Heart right ventricle (tissue), 16 donors: ENCODE measurements at regions not wholly inside any gene's neighbourhood (a gene's known extent, or its start where the extent isn't known, plus 50 kb on each side); places are given as distances from the start of the nearest gene placed in this dataset.

Experiments used
- ATAC-seq, 8 donors: fragments of 200-7000 bp; cut with Tn5 transposase; one replicate each; pipeline ENCODE4 v1.9.1; 2020; ENCODE audit warnings: mild to moderate bottlenecking in 8 of 8, moderate library complexity in 8 of 8, moderate number of reproducible peaks in 1 of 8
- DNase-seq, 2 donors: peaks; one replicate each; pipeline ENCODE4 v3.0.0-alpha.2; 2020
- H3K27ac ChIP-seq, 10 donors: fragments of 200-600 bp; sonication (generic) in 2 of 10; one replicate each; pipeline versions ENCODE4 v1.5.0 to v1.8.0; 2020 to 2022; ENCODE audit warnings: mild to moderate bottlenecking in 3 of 10
- H3K27me3 ChIP-seq, 7 donors: fragments of 200-600 bp; one replicate each; pipeline ENCODE4 v1.8.0; 2021 to 2022; ENCODE audit warnings: mild to moderate bottlenecking in 2 of 7
- H3K36me3 ChIP-seq, 9 donors: fragments of 200-600 bp; sonication (generic) in 1 of 9; one replicate each; pipeline versions ENCODE4 v1.5.0 to v1.8.0; 2020 to 2022; ENCODE audit warnings: mild to moderate bottlenecking in 2 of 9
- H3K4me1 ChIP-seq, 9 donors: fragments of 200-600 bp; sonication (generic) in 1 of 9; one replicate each; pipeline versions ENCODE4 v1.5.0 to v1.8.0; 2020 to 2022; ENCODE audit warnings: mild to moderate bottlenecking in 4 of 9
- H3K4me3 ChIP-seq, 10 donors: fragments of 200-600 bp; sonication (generic) in 2 of 10; one replicate each; pipeline versions ENCODE4 v1.5.0 to v1.8.0; 2020 to 2022; ENCODE audit warnings: mild to moderate bottlenecking in 7 of 10, moderate library complexity in 2 of 10
- H3K9me3 ChIP-seq, 11 donors: fragments of 200-600 bp in 10 of 11; sonication (generic) in 2 of 11; one replicate each; pipeline versions ENCODE4 v1.5.0 to v1.8.0; 2013 to 2022; ENCODE audit warnings: mild to moderate bottlenecking in 2 of 11, control low read depth in 1 of 11, moderate library complexity in 1 of 11
- WGBS, 2 donors: extraction: QIAGEN DNeasy Blood & Tissue Kit; methylation state at CpG; one replicate each; pipeline ENCODE4 v1.1.7; 2013; ENCODE audit warnings: inconsistent platforms in 1 of 2; 5-methylcytosine and 5-hydroxymethylcytosine counted together
- intact Hi-C, 10 donors: fragments of 100-400 bp; cut with DNase I; formaldehyde crosslinking; loops; one replicate each; pipeline versions ENCODE4 v1.11.1 to v1.14.2; 2022
- TF ChIP-seq, protein P1 (sequence below), 9 donors: fragments of 200-600 bp; sonication (generic) in 2 of 9; IDR thresholded peaks; one replicate each; pipeline versions ENCODE4 v1.5.0 to v1.8.0; 2021 to 2022; ENCODE audit warnings: antibody characterized with exemption in 9 of 9, mild to moderate bottlenecking in 5 of 9, moderate library complexity in 1 of 9
- donor health status: Arrhythmogenic right ventricular cardiomyopathy.
- donor health status: ischemic (EF 13 %, LVEDD 7.1; RV severe dilation, severe dysfunction).
- donor health status: healthy with polysubstance abuse.
- donor health status: DM: no; HTN: yes; CAD: no.
- donor health status: DM: no; HTN: no; CAD: no.
- donor health status: ischemic (EF 25% LVEDD 6.9; RV normal size, moderate dysfunction).
- donor health status: ischemic (EF 25% LVEDD 5.7; RV mildly dilated, moderate dysfunction).
- donor health status: healthy.
- donor health status: DM: yes; HTN: yes; CAD: no.
- donor health status: Ischemic cardiomyopathy.
- donor health status: ischemic (EF 35%, LVEDD 5.7; RV mildly dilated, moderate dysfunction).
- donor health status: nonischemic (EF 11% LVEDD 7.7; RV severe dilation, severe dysfunction).
- donor health status: DM: yes; HTN: yes; CAD: no.
- donor health status: PGD.
- donor health status: ischemic (EF 29% LVEDD 5.4; RV normal size, mild dysfunction).
- donor health status: nonischemic (EF 23%, LVEDD 6.1; RV moderate dilation, normal function).

- Histone ChIP-seq H3K27me3 (peaks cover 0 to 3% (median 0%) of the 10 kb centered on the region in 7 donors), H3K27ac (no peak overlapping the region), H3K36me3 (no peaks in the 10 kb centered on the region), H3K4me1 (no peaks in the 10 kb centered on the region), H3K4me3 (no peak overlapping the region), H3K9me3 (no peaks in the 10 kb centered on the region)
- ATAC-seq, result no peak
- intact Hi-C loops, result no loop called here
- DNase-seq, result no peak
- 89 to 92% methylated on average over 4 of the region's 4 CpGs for whole genome bisulfite sequencing, 2 donors
- TF ChIP-seq, protein P1, sequence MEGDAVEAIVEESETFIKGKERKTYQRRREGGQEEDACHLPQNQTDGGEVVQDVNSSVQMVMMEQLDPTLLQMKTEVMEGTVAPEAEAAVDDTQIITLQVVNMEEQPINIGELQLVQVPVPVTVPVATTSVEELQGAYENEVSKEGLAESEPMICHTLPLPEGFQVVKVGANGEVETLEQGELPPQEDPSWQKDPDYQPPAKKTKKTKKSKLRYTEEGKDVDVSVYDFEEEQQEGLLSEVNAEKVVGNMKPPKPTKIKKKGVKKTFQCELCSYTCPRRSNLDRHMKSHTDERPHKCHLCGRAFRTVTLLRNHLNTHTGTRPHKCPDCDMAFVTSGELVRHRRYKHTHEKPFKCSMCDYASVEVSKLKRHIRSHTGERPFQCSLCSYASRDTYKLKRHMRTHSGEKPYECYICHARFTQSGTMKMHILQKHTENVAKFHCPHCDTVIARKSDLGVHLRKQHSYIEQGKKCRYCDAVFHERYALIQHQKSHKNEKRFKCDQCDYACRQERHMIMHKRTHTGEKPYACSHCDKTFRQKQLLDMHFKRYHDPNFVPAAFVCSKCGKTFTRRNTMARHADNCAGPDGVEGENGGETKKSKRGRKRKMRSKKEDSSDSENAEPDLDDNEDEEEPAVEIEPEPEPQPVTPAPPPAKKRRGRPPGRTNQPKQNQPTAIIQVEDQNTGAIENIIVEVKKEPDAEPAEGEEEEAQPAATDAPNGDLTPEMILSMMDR (IDR thresholded peaks at IDR 0.05), result no peak
These were observed 82.8 kb upstream of the ADO start for GRCh38 chr10:62721687-62722086.

DNA sequence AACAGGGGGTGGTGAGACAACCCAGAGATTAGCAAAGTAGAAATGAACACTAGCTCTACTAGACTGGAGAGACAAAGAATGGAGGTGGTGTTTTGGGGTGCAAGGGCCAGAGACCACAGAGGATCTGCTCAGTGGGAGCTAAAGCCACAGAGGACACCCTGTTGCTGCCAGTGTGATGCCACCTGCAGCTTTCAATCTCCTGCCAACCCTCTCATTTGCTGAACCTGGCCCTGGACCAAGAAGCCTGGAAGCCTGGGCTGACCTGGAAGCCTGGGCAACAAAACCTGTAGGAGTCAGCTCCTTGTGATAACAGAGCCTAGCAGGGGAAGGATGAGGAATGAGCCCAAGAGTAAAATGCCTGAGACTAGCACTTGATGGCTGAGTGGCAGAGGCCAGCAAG, 81.1 kb upstream of the ADO start:
- Histone ChIP-seq H3K9me3 (no peaks in the 10 kb centered on the region), H3K4me1 (peaks cover 0 to 2% (median 0%) of the 10 kb centered on the region in 9 donors), H3K4me3 (no peak overlapping the region), H3K36me3 (no peaks in the 10 kb centered on the region), H3K27ac (no peak overlapping the region), H3K27me3 (peaks cover 0 to 3% (median 0%) of the 10 kb centered on the region in 7 donors)
- ATAC-seq, result no peak
- TF ChIP-seq, protein P1 (IDR thresholded peaks at IDR 0.05), result no peak
- intact Hi-C loops, result no loop called here
- DNase-seq, result no peak

- WGBS, 2 donors, result 92 to 93% methylated on average over 7 of the region's 7 CpGs
- H3K4me1 ChIP-seq, result peaks cover 0 to 8% (median 0%) of the 10 kb centered on the region in 9 donors
- TF ChIP-seq, protein P1 (IDR thresholded peaks at IDR 0.05), result no peak
- no peak for ATAC-seq
- DNase-seq, result no peak
- H3K36me3 ChIP-seq, result no peaks in the 10 kb centered on the region
- H3K4me3 ChIP-seq, result no peak overlapping the region
- peaks cover 0 to 3% (median 0%) of the 10 kb centered on the region in 7 donors for H3K27me3 ChIP-seq
- H3K27ac ChIP-seq, result no peak overlapping the region
- intact Hi-C loops, result no loop called here
- H3K9me3 ChIP-seq, result no peaks in the 10 kb centered on the region
These were observed 80.1 kb upstream of the ADO start for GRCh38 chr10:62724465-62724864.

DNA sequence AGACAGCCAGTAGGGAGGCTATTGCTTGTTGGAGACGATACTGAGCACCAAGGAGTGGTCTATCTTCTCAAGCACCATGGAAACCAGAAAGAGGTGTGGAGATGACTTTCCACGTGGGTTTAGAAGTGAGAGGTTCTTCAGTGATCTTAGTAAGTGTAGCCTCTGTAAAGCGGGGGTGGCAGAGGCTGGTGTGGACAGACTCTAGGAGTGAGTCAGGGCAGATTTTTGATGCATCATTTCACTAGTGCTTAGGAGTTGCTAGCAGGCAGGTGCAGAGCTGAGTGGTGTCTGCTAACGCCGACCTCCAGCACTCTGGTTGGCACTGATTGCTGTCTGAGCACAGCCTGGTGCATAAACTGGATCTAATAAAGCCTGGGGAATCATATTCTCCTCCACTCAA, 78.4 kb upstream of the ADO start:
- Histone ChIP-seq H3K4me3 (no peak overlapping the region), H3K9me3 (no peaks in the 10 kb centered on the region), H3K4me1 (peaks cover 0 to 8% (median 0%) of the 10 kb centered on the region in 9 donors), H3K27ac (no peak overlapping the region), H3K36me3 (no peaks in the 10 kb centered on the region), H3K27me3 (peaks cover 0 to 6% (median 0%) of the 10 kb centered on the region in 7 donors)
- 79 to 85% methylated on average over 5 of the region's 5 CpGs for WGBS, 2 donors
- ATAC-seq, result no peak
- no peak for DNase-seq
- intact Hi-C loops, result no loop called here
- TF ChIP-seq, protein P1 (IDR thresholded peaks at IDR 0.05), result no peak
